NB4 (cell line): ENCODE measurements at regions not wholly inside any gene's neighbourhood (a gene's known extent, or its start where the extent isn't known, plus 50 kb on each side); places are given as distances from the start of the nearest gene placed in this dataset.
"Not testable (repeated sequence)": the region's sequence is repeated elsewhere in the genome, so short reads cannot be mapped to it uniquely, and the experiment has no call there.

Source experiments
- DNase-seq: peaks from one replicate; pipeline ENCODE4 v3.0.0; 2010; ENCODE audit warnings: low read depth
- H3K4me3 ChIP-seq: one replicate; pipeline ENCODE4 v1.5.1; 2011; ENCODE audit warnings: mild to moderate bottlenecking, low read depth, low read length, moderate library complexity
- CTCF ChIP-seq: IDR thresholded peaks from one replicate; pipeline ENCODE4 v1.5.1; 2012; ENCODE audit warnings: low read depth, low read length
- MYC ChIP-seq: IDR thresholded peaks from 2 replicates; pipeline ENCODE4 v1.6.1; 2011; ENCODE audit warnings: low read depth, low read length
- POLR2A ChIP-seq: IDR thresholded peaks from 2 replicates; pipeline ENCODE4 v1.6.1; 2011; ENCODE audit warnings: mild to moderate bottlenecking; ENCODE audit not compliant: insufficient read length; ENCODE audit errors: extremely low read depth
- TF ChIP-seq, protein P1 (sequence below): IDR thresholded peaks from 2 replicates; pipeline ENCODE4 v1.6.1; 2011; ENCODE audit warnings: low read depth, low read length

DNA sequence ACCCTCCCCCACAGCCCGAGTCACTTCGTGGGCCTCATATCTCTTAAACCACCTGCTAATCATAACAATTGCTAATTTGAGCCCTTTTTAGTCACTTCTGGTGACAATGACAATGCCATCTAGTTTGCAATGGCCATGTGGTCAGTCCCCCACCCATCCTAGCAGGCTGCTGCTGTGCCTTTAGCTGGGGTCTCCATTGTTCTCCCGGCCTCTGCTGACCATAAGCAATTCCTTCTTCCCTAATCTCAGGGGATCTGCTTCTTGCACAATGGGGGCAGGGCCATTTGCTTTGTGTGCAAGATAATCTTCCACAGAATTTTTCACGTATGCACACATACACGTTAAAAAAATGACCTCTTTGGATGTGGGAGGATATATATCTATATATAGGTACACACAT lies 406.1 kb upstream of the ONECUT1 start:
- TF ChIP-seq, protein P1, sequence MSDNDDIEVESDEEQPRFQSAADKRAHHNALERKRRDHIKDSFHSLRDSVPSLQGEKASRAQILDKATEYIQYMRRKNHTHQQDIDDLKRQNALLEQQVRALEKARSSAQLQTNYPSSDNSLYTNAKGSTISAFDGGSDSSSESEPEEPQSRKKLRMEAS, result no peak
- no peak for TF ChIP-seq MYC
- TF ChIP-seq POLR2A, result no peak
- TF ChIP-seq CTCF, result no peak
- DNase-seq, result no peak
- no peak overlapping the region for H3K4me3 ChIP-seq

- peak; percentile 34 for DNase-seq
- no peak overlapping the region for H3K4me3 ChIP-seq
- TF ChIP-seq MYC, result no peak
- TF ChIP-seq, protein P1, result no peak
- no peak for TF ChIP-seq CTCF
- no peak for TF ChIP-seq POLR2A
Observed at GRCh38 chr15:53193149-53193548, 403.0 kb upstream of the ONECUT1 start.

GRCh38 chr15:53189860-53190259 lies 399.7 kb upstream of the ONECUT1 start:
- no peak for DNase-seq
- TF ChIP-seq MYC (no peak), POLR2A (no peak), CTCF (no peak)
- TF ChIP-seq, protein P1, result no peak

DNA sequence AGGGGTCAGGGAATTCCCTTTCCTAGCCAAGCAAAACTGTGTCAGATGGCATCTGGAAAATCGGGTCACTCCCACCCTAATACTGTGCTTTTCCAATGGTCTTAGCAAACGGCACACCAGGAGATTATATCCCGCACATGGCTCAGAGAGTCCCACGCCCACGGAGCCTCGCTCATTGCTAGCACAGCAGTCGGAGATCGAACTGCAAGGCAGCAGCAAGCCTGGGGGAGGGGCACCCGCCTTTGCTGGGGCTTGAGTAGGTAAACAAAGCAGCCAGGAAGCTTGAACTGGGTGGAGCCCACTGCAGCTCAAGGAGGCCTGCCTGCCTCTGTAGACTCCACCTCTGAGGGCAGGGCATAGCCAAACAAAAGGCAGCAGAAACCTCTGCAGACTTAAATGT lies 393.3 kb upstream of the ONECUT1 start:
- DNase-seq, H3K4me3 ChIP-seq: not testable (repeated sequence)

More at GRCh38 chr15:53189860-53190259, 399.7 kb upstream of the ONECUT1 start:
- no peak overlapping the region for H3K4me3 ChIP-seq

- no peak for TF ChIP-seq MYC
- TF ChIP-seq, protein P1, result no peak
- TF ChIP-seq CTCF, result no peak
- TF ChIP-seq POLR2A, result no peak
- DNase-seq, result no peak
- no peak overlapping the region for H3K4me3 ChIP-seq
Observed at GRCh38 chr15:53171571-53171970, 381.4 kb upstream of the ONECUT1 start.

DNA sequence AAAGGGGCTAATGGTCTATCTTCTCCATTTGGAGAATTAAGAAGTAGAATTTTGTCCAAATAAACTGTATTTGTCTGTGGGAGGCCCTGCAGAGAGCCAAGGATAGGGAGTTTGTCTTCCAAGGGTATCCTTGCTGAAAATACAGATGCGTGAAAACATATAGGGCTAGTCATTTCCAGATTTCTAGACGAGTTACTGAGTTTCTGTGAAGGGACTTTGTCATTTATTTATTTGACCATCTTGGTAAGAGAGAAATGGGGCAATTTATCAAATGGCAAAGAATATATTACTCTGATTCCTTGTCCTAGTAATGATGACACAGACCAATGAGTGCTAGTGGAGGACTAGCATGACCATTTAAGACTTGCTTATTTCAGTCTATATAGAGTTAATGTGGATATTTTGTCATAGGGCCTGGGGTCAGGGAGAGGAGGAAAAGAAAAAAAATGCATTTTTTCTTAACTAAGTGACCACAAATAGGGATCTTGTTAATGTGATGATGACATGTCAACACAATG lies 376.6 kb upstream of the ONECUT1 start:
- TF ChIP-seq CTCF (no peak), MYC (no peak), POLR2A (no peak)
- TF ChIP-seq, protein P1, result no peak
- no peak for DNase-seq
- no peak overlapping the region for H3K4me3 ChIP-seq
